GM23248 (cell line): ENCODE measurements at regions not wholly inside any gene's neighbourhood (a gene's known extent, or its start where the extent isn't known, plus 50 kb on each side); places are given as distances from the start of the nearest gene placed in this dataset.

ENCODE experiments used
- EZH2 ChIP-seq: fragments of 200-600 bp; sonication (generic); IDR thresholded peaks from 2 replicates; pipeline ENCODE4 v1.6.1; 2018; ENCODE audit warnings: antibody characterized with exemption, mild to moderate bottlenecking; ENCODE audit not compliant: insufficient read depth, poor library complexity, severe bottlenecking
- EZH2phosphoT487 ChIP-seq: fragments of 200-600 bp; sonication (generic); IDR thresholded peaks from 2 replicates; pipeline ENCODE4 v1.6.1; 2018; ENCODE audit warnings: antibody characterized with exemption, moderate library complexity, mild to moderate bottlenecking, low read depth; ENCODE audit not compliant: insufficient read depth

DNA sequence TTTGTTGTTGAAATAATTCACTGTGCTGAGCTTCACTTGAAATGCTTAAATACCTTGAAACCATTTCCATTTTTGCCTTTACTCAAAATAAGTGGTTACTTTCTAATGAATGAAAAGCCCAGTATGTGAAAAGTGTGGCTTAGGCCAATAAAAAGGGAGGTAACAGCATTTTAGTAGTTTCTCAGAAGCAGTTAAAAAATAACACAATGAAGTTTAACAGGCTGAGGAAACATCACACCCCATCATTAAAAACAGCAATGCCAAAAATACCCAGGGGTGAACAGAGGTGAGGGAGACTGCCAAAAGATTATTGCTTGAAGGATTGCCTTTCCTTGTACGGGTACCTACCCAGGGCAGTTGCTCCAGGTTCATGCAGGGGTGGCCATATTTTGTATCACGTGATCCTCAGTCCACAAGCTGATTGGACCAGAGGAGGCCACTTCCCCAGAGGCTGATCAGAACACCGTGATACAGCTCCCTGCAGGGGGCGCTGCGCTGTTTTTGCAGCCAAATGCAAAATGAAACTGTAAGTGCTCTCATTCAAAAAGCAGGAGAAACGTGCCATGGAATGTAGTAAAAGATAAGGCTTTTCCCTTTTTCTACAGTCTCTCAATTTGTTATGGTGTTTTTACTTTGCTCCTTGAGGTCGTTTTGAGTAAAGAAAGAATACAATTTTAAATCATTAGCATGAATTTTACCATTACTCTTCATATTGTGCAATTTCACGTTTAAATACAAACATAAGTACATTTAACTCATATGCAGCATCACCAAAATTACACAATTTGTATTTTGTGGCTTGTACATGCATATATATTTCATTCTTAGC lies 70.2 kb upstream of the SH3BP4 start:
- no peak for TF ChIP-seq EZH2
- TF ChIP-seq EZH2phosphoT487 = no peak
